Right lobe of liver (tissue), 4 donors: ENCODE measurements at regions not wholly inside any gene's neighbourhood (a gene's known extent, or its start where the extent isn't known, plus 50 kb on each side); places are given as distances from the start of the nearest gene placed in this dataset.

Experiments
- CTCF ChIP-seq, 4 donors: fragments of 200-600 bp in 3 of 4; fragments of 450-650 bp in 1 of 4; IDR thresholded peaks; one replicate each; pipeline versions ENCODE4 v1.5.1 to v1.8.0; 2016 to 2022; ENCODE audit warnings: antibody characterized with exemption in 4 of 4, mild to moderate bottlenecking in 2 of 4
- POLR2A ChIP-seq: fragments of 450-650 bp; IDR thresholded peaks from one replicate; pipeline ENCODE4 v1.6.1; 2017; ENCODE audit warnings: antibody characterized with exemption, mild to moderate bottlenecking
- donor health status: DM: no; HTN: no; CAD: no.
- donor health status: DM: no; HTN: no; CAD: no.
- donor health status: DM: no; HTN: yes; CAD: no.

GRCh38 chr2:220001751-220002150 lies 374.3 kb downstream of the SLC4A3 start:
- TF ChIP-seq POLR2A (no peak), CTCF (IDR thresholded peaks at IDR 0.05) (no peak)
